ENCODE measurements at regions not wholly inside any gene's neighbourhood (a gene's known extent, or its start where the extent isn't known, plus 50 kb on each side); places are given as distances from the start of the nearest gene placed in this dataset.
A peak's percentile ranks its signal among the peaks of the same experiment; 100 is the strongest.
"Not testable (repeated sequence)": the region's sequence is repeated elsewhere in the genome, so short reads cannot be mapped to it uniquely, and the experiment has no call there.

- H3K27me3 ChIP-seq (replicated peaks; ENCODE audit: control insufficient read depth, insufficient read depth, low read length, poor library complexity, severe bottlenecking) = no peaks in the 10 kb centered on the region
- no peak overlapping the region for H3K27ac ChIP-seq (ENCODE audit: insufficient read depth, low read length, poor library complexity, severe bottlenecking)
- no peak overlapping the region for H3K4me3 ChIP-seq (ENCODE audit: insufficient read depth, low read depth, low read length, poor library complexity, severe bottlenecking)
- no peak for DNase-seq
- H3K36me3 ChIP-seq (ENCODE audit: control insufficient read depth, insufficient read depth, low read length) = no peaks in the 10 kb centered on the region
- no peaks in the 10 kb centered on the region for H3K4me1 ChIP-seq (ENCODE audit: control insufficient read depth, insufficient read depth, low read length, poor library complexity, severe bottlenecking)
- H3K9me3 ChIP-seq (ENCODE audit: control insufficient read depth, low read length) = no peaks in the 10 kb centered on the region
These were observed 302.6 kb upstream of the DDI1 start for GRCh38 chr11:103733889-103734288.

DNA sequence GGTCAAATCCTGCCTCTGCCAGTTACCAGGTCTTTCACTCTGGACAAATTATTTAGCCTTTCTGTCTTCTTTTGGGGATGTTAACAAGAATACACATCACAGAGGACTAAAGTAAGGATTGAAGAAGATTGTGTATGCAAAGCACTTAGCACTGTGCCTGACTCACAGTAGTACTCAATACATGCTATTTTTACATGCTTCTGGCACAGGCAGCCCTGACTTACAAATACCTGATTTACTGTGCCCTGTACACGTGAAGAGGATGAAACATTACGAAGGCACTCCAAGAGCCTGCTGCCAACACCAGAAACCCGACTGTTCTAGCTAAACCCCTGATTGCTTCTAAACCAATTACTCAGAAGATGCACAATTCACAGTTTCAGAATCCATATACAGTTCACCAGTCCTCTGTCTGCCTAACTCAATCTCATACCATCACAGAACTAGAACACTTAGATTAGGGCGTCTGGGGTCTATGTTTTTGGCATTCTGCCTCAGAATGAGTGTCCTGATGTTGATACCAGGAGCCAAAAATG lies 300.9 kb upstream of the DDI1 start:
- Histone ChIP-seq H3K36me3 (ENCODE audit: control insufficient read depth, insufficient read depth, low read length) (no peaks in the 10 kb centered on the region), H3K27ac (ENCODE audit: insufficient read depth, low read length, poor library complexity, severe bottlenecking) (no peak overlapping the region), H3K27me3 (replicated peaks; ENCODE audit: control insufficient read depth, insufficient read depth, low read length, poor library complexity, severe bottlenecking) (no peaks in the 10 kb centered on the region), H3K4me3 (ENCODE audit: insufficient read depth, low read depth, low read length, poor library complexity, severe bottlenecking) (no peak overlapping the region), H3K9me3 (ENCODE audit: control insufficient read depth, low read length) (no peaks in the 10 kb centered on the region), H3K4me1 (ENCODE audit: control insufficient read depth, insufficient read depth, low read length, poor library complexity, severe bottlenecking) (no peaks in the 10 kb centered on the region)
- DNase-seq = no peak

GRCh38 chr11:103736315-103737036 lies 300.0 kb upstream of the DDI1 start:
- no peak overlapping the region for H3K27ac ChIP-seq (ENCODE audit: insufficient read depth, low read length, poor library complexity, severe bottlenecking)
- H3K27me3 ChIP-seq (replicated peaks; ENCODE audit: control insufficient read depth, insufficient read depth, low read length, poor library complexity, severe bottlenecking) = no peaks in the 10 kb centered on the region
- H3K4me1 ChIP-seq (ENCODE audit: control insufficient read depth, insufficient read depth, low read length, poor library complexity, severe bottlenecking) = no peaks in the 10 kb centered on the region
- H3K36me3 ChIP-seq (ENCODE audit: control insufficient read depth, insufficient read depth, low read length) = no peaks in the 10 kb centered on the region
- no peak for DNase-seq
- no peak overlapping the region for H3K4me3 ChIP-seq (ENCODE audit: insufficient read depth, low read depth, low read length, poor library complexity, severe bottlenecking)
- no peaks in the 10 kb centered on the region for H3K9me3 ChIP-seq (ENCODE audit: control insufficient read depth, low read length)

DNA sequence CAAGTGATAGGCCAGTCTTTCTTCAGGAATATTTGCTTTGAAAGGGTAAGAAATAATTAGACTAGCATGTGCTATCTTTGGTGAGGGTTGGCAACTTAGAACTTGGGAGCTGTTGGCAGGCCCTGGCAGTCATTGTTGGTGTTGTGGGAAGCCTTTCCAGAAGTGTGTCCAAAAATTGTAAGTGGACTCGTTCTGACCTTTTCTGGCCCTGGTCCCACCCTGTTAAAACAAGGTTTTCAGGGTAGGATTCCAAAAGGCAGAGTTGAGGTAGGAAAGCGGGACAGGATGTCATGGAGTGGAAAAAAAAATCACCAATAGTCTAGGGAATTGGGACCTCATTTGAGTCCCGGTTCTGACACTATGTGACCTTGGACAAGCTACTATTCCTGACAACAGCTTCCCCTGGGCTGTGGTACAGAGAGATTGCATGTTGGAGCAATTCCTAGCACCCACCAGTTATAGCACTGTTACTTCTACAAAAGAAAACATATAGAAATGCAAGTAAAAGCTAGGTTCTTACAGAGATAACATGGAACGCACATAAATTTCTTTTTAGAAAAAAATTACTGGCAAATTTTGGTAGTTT lies 299.3 kb upstream of the DDI1 start:
- Histone ChIP-seq H3K36me3 (ENCODE audit: control insufficient read depth, insufficient read depth, low read length) (no peaks in the 10 kb centered on the region), H3K4me1 (ENCODE audit: control insufficient read depth, insufficient read depth, low read length, poor library complexity, severe bottlenecking) (no peaks in the 10 kb centered on the region), H3K9me3 (ENCODE audit: control insufficient read depth, low read length) (no peaks in the 10 kb centered on the region), H3K27me3 (replicated peaks; ENCODE audit: control insufficient read depth, insufficient read depth, low read length, poor library complexity, severe bottlenecking) (no peaks in the 10 kb centered on the region), H3K27ac (ENCODE audit: insufficient read depth, low read length, poor library complexity, severe bottlenecking) (no peak overlapping the region), H3K4me3 (ENCODE audit: insufficient read depth, low read depth, low read length, poor library complexity, severe bottlenecking) (no peak overlapping the region)
- no peak for DNase-seq

- Histone ChIP-seq H3K9me3 (ENCODE audit: control insufficient read depth, low read length) (no peaks in the 10 kb centered on the region), H3K27me3 (replicated peaks; ENCODE audit: control insufficient read depth, insufficient read depth, low read length, poor library complexity, severe bottlenecking) (no peaks in the 10 kb centered on the region), H3K27ac (ENCODE audit: insufficient read depth, low read length, poor library complexity, severe bottlenecking) (no peak overlapping the region), H3K36me3 (ENCODE audit: control insufficient read depth, insufficient read depth, low read length) (no peaks in the 10 kb centered on the region), H3K4me3 (ENCODE audit: insufficient read depth, low read depth, low read length, poor library complexity, severe bottlenecking) (no peak overlapping the region), H3K4me1 (ENCODE audit: control insufficient read depth, insufficient read depth, low read length, poor library complexity, severe bottlenecking) (no peaks in the 10 kb centered on the region)
- no peak for DNase-seq
These were observed 298.7 kb upstream of the DDI1 start for GRCh38 chr11:103737747-103738146.

GRCh38 chr11:103739074-103739796 lies 297.2 kb upstream of the DDI1 start:
- DNase-seq = peak in 1 of 3 donors; percentile 1
- H3K9me3 ChIP-seq (ENCODE audit: control insufficient read depth, low read length); H3K4me3 ChIP-seq (ENCODE audit: insufficient read depth, low read depth, low read length, poor library complexity, severe bottlenecking); H3K27me3 ChIP-seq (replicated peaks; ENCODE audit: control insufficient read depth, insufficient read depth, low read length, poor library complexity, severe bottlenecking); H3K27ac ChIP-seq (ENCODE audit: insufficient read depth, low read length, poor library complexity, severe bottlenecking); H3K36me3 ChIP-seq (ENCODE audit: control insufficient read depth, insufficient read depth, low read length); H3K4me1 ChIP-seq (ENCODE audit: control insufficient read depth, insufficient read depth, low read length, poor library complexity, severe bottlenecking): not testable (repeated sequence)

- no peak for DNase-seq
- H3K36me3 ChIP-seq (ENCODE audit: control insufficient read depth, insufficient read depth, low read length) = no peaks in the 10 kb centered on the region
These were observed 291.8 kb upstream of the DDI1 start for GRCh38 chr11:103744496-103745153.

DNA sequence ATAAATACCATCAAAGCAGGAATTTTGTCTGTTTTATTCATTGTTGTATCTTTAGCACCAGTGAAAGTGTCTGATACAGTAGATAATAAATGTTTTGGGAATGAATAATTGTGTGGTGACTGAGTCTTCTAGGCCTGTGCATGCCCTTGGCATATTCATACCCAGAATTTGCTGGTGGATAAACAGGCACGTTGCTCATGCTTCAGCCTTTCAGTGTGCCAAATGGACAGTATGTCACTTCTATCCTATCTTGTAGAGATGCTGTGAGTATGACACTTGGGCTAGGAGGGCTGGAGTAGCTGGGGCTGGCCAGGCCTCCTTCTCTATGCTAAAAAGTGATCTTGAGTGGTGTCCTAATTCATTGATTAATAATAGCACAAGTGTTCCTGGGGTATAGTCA lies 287.3 kb upstream of the DDI1 start:
- Histone ChIP-seq H3K9me3 (ENCODE audit: control insufficient read depth, low read length) (no peaks in the 10 kb centered on the region), H3K4me3 (ENCODE audit: insufficient read depth, low read depth, low read length, poor library complexity, severe bottlenecking) (no peak overlapping the region), H3K4me1 (ENCODE audit: control insufficient read depth, insufficient read depth, low read length, poor library complexity, severe bottlenecking) (no peaks in the 10 kb centered on the region), H3K27me3 (replicated peaks; ENCODE audit: control insufficient read depth, insufficient read depth, low read length, poor library complexity, severe bottlenecking) (no peaks in the 10 kb centered on the region), H3K36me3 (ENCODE audit: control insufficient read depth, insufficient read depth, low read length) (no peaks in the 10 kb centered on the region), H3K27ac (ENCODE audit: insufficient read depth, low read length, poor library complexity, severe bottlenecking) (no peak overlapping the region)
- no peak for DNase-seq

More at GRCh38 chr11:103744496-103745153, 291.8 kb upstream of the DDI1 start:
- H3K27me3 ChIP-seq (replicated peaks; ENCODE audit: control insufficient read depth, insufficient read depth, low read length, poor library complexity, severe bottlenecking) = no peaks in the 10 kb centered on the region
- no peak overlapping the region for H3K4me3 ChIP-seq (ENCODE audit: insufficient read depth, low read depth, low read length, poor library complexity, severe bottlenecking)
- H3K9me3 ChIP-seq (ENCODE audit: control insufficient read depth, low read length) = no peaks in the 10 kb centered on the region
- H3K27ac ChIP-seq (ENCODE audit: insufficient read depth, low read length, poor library complexity, severe bottlenecking) = no peak overlapping the region
- no peaks in the 10 kb centered on the region for H3K4me1 ChIP-seq (ENCODE audit: control insufficient read depth, insufficient read depth, low read length, poor library complexity, severe bottlenecking)

GRCh38 chr11:103768816-103769215 lies 267.6 kb upstream of the DDI1 start:
- DNase-seq = no peak
- Histone ChIP-seq H3K36me3 (ENCODE audit: control insufficient read depth, insufficient read depth, low read length) (no peaks in the 10 kb centered on the region), H3K4me1 (ENCODE audit: control insufficient read depth, insufficient read depth, low read length, poor library complexity, severe bottlenecking) (no peaks in the 10 kb centered on the region), H3K4me3 (ENCODE audit: insufficient read depth, low read depth, low read length, poor library complexity, severe bottlenecking) (no peak overlapping the region), H3K27me3 (replicated peaks; ENCODE audit: control insufficient read depth, insufficient read depth, low read length, poor library complexity, severe bottlenecking) (no peaks in the 10 kb centered on the region), H3K27ac (ENCODE audit: insufficient read depth, low read length, poor library complexity, severe bottlenecking) (no peak overlapping the region), H3K9me3 (ENCODE audit: control insufficient read depth, low read length) (no peaks in the 10 kb centered on the region)

Measured in effector memory CD4-positive, alpha-beta T cell (primary cell).